ENCODE measurements at regions not wholly inside any gene's neighbourhood (a gene's known extent, or its start where the extent isn't known, plus 50 kb on each side); places are given as distances from the start of the nearest gene placed in this dataset.

DNA sequence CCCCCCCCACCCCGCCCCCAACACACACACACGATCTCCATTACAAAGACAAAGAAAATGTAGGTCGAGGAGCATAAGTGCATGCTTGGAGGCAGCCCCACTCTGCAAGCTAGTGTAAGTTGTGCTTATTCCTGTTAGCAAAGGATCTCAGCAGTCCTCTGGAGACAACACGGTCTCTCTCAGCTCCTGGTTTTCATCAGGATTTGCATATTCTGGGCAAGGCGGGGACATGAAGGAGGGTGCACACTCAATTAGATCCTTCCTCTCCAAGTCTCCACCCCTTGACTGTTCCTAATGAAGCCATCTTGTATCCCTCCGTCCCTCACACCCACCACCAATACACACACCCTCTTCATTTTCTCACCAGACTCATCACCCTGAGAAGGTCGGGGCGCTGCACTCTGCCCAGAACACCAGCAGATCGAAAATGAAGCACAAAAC lies 63.8 kb downstream of the MRPL46 start:
- no peak for DNase-seq (ENCODE audit: low spot score)

DNA sequence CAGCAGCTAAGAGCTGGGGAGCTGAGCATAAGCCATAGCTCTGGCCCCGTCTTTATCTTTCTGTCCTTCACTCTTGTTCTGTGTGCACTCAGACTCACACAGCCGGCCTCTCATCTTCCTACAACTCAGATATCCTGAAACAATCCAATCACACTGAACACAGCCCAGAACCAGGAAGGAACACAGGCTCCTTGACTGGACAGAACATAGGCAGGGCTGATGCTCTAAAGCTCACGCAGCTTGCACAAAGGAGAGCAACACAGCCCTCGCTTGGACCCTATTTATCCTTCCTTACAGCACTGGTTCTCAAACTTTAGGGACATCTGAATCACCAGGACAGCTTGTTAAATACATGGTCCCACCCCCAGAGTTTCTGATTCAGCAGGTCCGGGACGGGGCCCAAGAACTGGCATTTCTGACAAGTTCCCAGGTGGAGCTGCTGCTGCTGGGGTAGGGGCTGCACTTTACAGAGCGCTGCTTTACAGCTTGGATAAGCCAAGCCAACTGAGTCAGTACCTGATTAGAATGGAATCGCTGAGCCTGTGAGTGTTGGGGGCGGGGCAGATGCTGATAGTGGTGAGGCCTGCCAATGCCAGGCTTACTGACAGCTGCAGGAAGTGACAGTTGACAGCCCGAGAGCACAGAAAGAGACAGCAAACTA lies 65.1 kb downstream of the MRPL46 start:
- no peak for DNase-seq (ENCODE audit: low spot score)

DNA sequence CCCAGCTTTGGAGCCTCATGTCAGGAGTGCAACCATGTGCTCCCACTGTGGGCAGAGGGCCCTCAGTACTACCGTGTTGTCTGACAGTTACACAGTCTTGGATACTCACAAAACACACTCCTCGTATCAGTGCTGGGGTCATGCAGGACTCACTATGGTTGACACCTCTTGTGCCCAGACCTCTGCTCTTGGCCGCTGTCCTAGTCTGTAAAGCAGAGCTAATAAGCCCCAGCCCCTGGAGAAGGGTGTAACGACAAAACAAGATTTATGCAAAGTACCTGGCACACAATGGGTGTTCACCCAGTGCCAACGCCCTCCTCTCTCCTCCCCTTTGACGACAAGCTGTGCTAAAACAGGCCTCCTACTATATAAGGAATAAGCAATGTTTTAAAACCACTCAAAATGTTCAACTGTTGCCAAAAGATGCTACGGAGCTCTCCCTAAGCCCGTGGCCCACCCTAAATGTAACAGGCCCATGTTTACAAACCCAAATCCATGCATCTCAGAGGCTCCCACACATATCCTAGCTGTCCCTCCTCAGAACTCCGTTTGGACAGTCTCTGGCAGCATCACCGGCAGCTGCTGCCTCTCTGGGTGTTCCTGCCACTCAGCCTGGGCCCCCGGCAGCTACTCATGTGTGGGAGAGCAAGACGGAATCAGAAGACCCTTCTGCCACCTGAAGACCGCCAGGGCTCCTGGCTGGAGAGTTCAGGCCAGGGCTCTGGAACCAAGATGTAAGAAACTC lies 65.8 kb downstream of the MRPL46 start:
- DNase-seq (ENCODE audit: low spot score): no peak

DNA sequence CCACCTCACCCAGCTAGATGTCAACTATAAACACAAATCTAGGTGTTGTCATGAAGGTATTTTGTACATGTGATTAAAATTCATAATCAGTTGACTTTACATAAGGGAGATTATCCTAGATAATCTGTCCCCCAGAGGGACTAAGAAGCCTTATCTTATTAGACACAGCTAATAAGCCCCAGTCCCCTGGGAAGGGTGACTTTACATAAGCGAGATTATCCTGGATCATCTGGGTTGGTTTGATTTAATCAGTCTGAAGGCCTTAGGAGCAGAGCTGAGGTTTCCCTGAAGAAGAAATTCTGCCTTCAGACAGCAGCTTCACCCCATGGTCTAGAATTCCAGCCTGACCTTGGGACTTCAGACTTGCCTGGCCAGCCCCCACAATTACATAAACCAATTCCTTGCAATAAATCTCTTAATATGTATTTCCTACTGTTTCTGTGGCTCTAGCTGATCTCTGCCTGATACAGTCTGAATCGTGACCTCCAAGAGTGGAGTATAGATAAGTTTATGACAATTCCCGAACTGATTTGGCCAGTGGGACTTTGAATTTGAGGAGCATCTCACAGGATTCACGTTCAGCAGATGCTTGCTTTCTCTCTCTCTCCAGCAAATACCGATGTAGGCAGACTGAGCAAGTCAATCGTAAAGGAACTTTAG lies 66.5 kb downstream of the MRPL46 start:
- peak; percentile 62 for DNase-seq (ENCODE audit: low spot score)

DNA sequence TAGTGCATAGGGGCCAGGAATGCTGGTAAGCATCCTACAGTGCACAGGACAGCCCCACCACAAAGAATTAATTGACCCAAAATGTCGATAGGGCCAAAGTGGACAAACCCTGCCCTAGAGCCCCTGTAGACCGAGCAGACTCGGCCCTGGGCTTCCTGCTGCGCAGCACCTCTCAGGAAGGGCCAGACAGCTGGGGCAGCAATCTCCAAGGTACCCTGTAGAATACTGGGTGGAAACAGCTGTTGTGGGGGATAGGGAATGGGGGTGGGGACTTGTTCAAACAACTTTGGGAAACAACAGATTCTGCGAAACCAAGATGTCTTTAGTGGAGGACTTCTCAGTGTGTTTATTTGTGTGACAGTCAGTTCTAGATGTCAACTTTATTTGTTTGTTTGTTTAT lies 67.1 kb downstream of the MRPL46 start:
- DNase-seq (ENCODE audit: low spot score): peak; percentile 54

DNA sequence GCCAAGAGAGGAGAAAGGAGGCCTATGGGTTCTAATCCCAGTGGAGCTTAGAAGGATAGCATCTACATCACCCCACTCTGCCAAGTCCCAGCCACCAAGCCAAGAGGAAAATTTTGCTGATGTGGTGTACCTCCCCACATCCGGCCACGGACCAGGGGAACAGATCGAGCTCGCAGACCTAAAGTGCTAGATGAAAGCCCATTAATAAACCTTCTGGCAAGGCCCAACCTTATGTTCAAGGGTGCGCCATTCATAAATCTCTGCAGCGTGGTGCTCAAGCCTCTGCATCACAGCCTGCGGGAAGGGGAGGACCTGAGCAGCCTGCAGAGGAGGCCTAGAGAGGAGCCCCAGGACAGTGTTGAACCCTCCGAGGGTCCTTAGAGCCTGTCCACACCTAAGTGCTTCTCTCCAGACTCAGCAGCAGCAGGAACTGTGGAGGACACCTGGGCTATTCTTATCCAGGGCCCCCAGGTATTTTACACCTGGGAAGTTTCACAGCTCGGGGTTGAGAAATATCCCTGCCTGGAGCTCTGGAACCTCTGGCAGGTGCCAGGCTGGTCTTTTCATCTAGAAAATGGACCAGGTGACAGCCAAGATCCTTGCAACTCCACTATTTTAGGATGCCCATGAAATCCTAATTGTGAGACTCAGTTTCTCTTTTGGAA lies 68.0 kb downstream of the MRPL46 start:
- DNase-seq (ENCODE audit: low spot score): no peak

DNA sequence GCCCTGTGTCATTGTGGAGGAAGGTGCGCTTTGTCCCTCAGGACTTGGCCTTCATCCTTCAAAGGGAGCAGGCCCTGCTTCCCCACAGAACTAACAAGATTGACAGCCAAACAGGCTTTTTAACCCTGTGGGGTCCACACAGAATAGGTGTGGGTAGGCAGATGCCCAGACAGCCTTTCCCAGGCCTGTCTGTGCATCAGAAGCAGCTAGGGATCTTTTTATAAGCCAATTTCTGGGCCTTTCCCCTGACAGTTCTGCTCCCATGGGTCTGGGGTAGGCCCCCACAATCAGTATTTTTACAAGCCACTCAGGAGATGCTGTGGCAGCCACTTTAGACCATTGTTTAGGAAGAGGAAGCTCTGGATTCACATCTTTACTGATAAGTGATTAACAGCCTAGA lies 69.2 kb downstream of the MRPL46 start:
- DNase-seq (ENCODE audit: low spot score): no peak

- DNase-seq (ENCODE audit: low spot score): no peak
These were observed 69.7 kb downstream of the MRPL46 start for GRCh38 chr15:88397506-88397905.

- no peak for DNase-seq (ENCODE audit: low spot score)
These were observed 71.1 kb downstream of the MRPL46 start for GRCh38 chr15:88395872-88396781.

DNA sequence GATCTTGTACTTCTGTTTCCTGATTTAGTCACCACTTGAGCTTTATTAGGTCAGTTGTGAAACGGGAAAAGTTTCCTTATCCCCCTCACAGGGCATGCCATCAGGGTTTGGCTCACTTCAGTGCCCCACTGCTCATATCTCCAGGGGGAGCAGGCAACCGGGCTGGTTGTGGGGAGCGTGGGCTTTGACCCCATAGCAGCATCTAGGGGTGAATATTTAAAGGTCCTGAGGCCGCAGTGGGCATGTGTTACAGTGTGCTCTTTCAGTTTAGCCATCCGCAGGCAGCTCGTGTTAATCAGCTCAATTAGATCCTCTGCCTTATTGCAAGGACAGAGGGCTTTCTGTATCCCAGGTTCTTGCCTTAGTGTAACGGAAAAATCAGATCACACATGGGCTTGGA lies 71.9 kb downstream of the MRPL46 start:
- DNase-seq (ENCODE audit: low spot score): no peak

GRCh38 chr15:88394553-88395145 lies 72.5 kb downstream of the MRPL46 start:
- no peak for DNase-seq (ENCODE audit: low spot score)

GRCh38 chr15:88393719-88394519 lies 73.3 kb downstream of the MRPL46 start:
- no peak for DNase-seq (ENCODE audit: low spot score)

GRCh38 chr15:88391700-88392099 lies 75.5 kb downstream of the MRPL46 start:
- no peak for DNase-seq (ENCODE audit: low spot score)

DNA sequence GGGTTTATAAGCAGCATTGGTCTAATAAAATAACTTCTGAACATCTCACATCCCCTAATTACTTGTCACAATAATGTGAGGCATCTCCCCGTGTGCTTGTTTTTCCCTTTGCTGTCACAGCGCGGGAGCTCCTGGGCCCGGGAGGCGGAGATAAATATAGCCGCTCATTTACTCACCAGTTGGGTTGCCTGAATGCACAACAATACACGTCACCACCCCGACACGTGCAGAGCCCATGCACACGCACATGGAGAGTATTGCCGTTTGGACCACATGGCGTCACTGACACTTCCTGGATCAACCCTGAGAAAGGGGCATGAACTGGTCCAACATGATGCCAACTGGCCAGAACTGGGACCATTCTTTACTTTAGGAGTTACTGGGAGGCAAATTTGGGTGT lies 76.2 kb downstream of the MRPL46 start:
- DNase-seq (ENCODE audit: low spot score): no peak

- DNase-seq (ENCODE audit: low spot score): no peak
These were observed 76.9 kb downstream of the MRPL46 start for GRCh38 chr15:88390164-88390901.

DNA sequence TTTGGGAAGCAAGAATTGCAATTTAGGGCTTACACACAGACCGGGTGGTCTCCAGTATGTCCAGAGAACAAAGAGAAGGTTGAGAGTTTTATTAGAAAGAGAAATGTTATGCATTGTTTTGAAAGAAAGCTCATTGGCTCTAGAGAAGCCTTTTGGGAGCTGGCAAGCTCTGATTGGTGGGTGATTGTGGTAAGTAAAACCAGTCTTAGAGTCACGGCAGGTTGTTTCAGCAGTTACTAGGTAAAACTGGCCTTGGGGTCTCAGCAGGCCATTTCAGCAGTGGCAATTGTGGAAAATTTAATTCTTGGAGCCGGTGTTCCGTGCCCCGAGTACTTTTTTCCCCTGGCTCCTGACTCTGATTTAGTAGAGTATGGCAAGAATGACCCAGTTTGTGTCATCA lies 78.1 kb downstream of the MRPL46 start:
- DNase-seq (ENCODE audit: low spot score): no peak

GRCh38 chr15:88388686-88389085 lies 78.5 kb downstream of the MRPL46 start:
- no peak for DNase-seq (ENCODE audit: low spot score)

DNA sequence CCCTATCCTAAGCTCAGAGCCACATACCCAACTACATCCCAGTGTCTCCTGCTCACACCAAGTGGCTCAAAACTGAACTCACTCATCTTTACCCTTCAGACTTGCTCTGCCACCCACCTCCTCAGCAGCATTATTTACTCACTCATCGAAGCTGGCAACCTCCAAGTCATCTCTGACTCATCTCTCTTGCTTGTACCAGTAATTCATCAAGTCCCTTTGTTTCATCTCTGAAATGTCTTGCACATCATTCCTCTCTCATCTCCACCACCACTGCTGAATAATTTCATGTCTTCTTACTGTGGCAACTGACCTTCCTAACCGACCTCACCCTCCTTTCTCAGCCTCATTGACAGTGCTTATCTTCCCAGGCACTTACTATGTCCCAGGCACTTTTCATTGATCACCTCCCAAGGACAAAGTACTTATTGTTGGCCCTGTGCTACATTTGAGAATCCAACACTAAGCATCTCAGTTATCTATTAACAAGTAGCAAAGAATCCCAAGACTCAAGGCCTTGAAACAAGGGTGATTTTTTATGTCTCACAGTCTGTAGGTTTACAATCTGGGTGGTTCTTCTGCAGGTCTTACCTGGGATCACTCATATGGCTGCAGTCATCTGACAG lies 82.0 kb downstream of the MRPL46 start:
- DNase-seq (ENCODE audit: low spot score): no peak

DNA sequence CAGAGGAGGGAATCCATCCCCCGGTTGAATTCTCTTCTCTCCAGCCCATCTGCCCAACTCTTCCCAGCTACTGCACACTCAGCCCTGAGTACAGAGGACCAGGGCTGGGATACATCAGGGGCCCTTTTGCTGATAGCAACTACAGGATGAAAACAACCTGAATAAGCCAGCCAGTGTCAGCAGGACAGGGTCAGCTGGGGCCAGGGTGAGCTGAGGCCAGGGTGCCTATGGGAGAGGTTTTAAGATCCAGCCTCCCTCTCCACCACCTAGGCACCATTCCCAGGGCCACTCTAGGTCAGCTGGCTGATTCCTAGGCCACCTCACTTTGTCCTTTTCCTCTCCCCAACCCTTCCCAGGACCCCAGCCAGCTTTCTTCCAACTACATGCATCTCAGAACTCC lies 83.8 kb downstream of the MRPL46 start:
- no peak for DNase-seq (ENCODE audit: low spot score)

All from D341Med (cell line).